ENCODE measurements at regions not wholly inside any gene's neighbourhood (a gene's known extent, or its start where the extent isn't known, plus 50 kb on each side); places are given as distances from the start of the nearest gene placed in this dataset.

- DNase-seq: no peak
Measured at GRCh38 chr7:46175221-46175620, 254.1 kb upstream of the IGFBP3 start.

- no peak for DNase-seq
Measured at GRCh38 chr7:46174196-46174580, 253.1 kb upstream of the IGFBP3 start.

- no peak for DNase-seq
Measured at GRCh38 chr7:46173476-46174195, 252.6 kb upstream of the IGFBP3 start.

- no peak for DNase-seq
Measured at GRCh38 chr7:46170792-46171191, 249.7 kb upstream of the IGFBP3 start.

GRCh38 chr7:46170021-46170420 lies 248.9 kb upstream of the IGFBP3 start:
- no peak for DNase-seq

GRCh38 chr7:46169384-46169755 lies 248.3 kb upstream of the IGFBP3 start:
- no peak for DNase-seq

GRCh38 chr7:46168671-46169383 lies 247.8 kb upstream of the IGFBP3 start:
- DNase-seq: no peak

GRCh38 chr7:46168231-46168630 lies 247.2 kb upstream of the IGFBP3 start:
- no peak for DNase-seq

GRCh38 chr7:46165276-46165675 lies 244.2 kb upstream of the IGFBP3 start:
- no peak for DNase-seq

GRCh38 chr7:46164629-46165028 lies 243.6 kb upstream of the IGFBP3 start:
- no peak for DNase-seq

- no peak for DNase-seq
Measured at GRCh38 chr7:46163246-46163645, 242.2 kb upstream of the IGFBP3 start.

GRCh38 chr7:46162609-46163008 lies 241.5 kb upstream of the IGFBP3 start:
- DNase-seq: no peak

- DNase-seq: no peak
Measured at GRCh38 chr7:46160861-46161260, 239.8 kb upstream of the IGFBP3 start.

GRCh38 chr7:46157931-46158330 lies 236.9 kb upstream of the IGFBP3 start:
- no peak for DNase-seq

- no peak for DNase-seq
Measured at GRCh38 chr7:46157404-46157803, 236.3 kb upstream of the IGFBP3 start.

- DNase-seq: no peak
Measured at GRCh38 chr7:46156853-46157252, 235.8 kb upstream of the IGFBP3 start.

- DNase-seq: no peak
Measured at GRCh38 chr7:46156086-46156485, 235.0 kb upstream of the IGFBP3 start.

- no peak for DNase-seq
Measured at GRCh38 chr7:46155367-46155766, 234.3 kb upstream of the IGFBP3 start.

- no peak for DNase-seq
Measured at GRCh38 chr7:46153951-46154787, 233.1 kb upstream of the IGFBP3 start.

- no peak for DNase-seq
Measured at GRCh38 chr7:46153583-46153950, 232.5 kb upstream of the IGFBP3 start.

GRCh38 chr7:46152696-46153095 lies 231.6 kb upstream of the IGFBP3 start:
- DNase-seq: no peak

GRCh38 chr7:46150721-46151120 lies 229.6 kb upstream of the IGFBP3 start:
- DNase-seq: no peak

GRCh38 chr7:46150202-46150601 lies 229.1 kb upstream of the IGFBP3 start:
- no peak for DNase-seq

- DNase-seq: no peak
Measured at GRCh38 chr7:46147871-46148270, 226.8 kb upstream of the IGFBP3 start.
